GM12878 (cell line): ENCODE measurements at regions not wholly inside any gene's neighbourhood (a gene's known extent, or its start where the extent isn't known, plus 50 kb on each side); places are given as distances from the start of the nearest gene placed in this dataset.

Experiments
- ATAC-seq: fragments of 200-7000 bp; cut with Tn5 transposase; 3 replicates; pipeline ENCODE4 v1.9.1; 2020; ENCODE audit warnings: mild to moderate bottlenecking, moderate library complexity
- BruUV-seq: library from RNA; stranded (reverse); fragments of 400-500 nt; replicated peaks from 2 replicates; lab custom pipeline; 2021; lab: Mats Ljungman, UMichigan
- CTCF ChIA-PET: fragments of 300-600 bp; sonication (Branson Sonifier 250); formaldehyde crosslinking; extraction: SDS; loops from one replicate; lab custom pipeline; 2021; ENCODE audit warnings: inconsistent platforms; lab: Yijun Ruan, JAX
- POLR2A ChIA-PET: fragments of 350-600 bp; formaldehyde crosslinking; extraction: SDS; loops from one replicate; lab custom pipeline; 2021; ENCODE audit warnings: inconsistent platforms; lab: Charles Lee
- RAD21 ChIA-PET: fragments of 300-600 bp; sonication (Branson Sonifier 250); formaldehyde crosslinking; loops from one replicate; lab custom pipeline; 2023; ENCODE audit warnings: antibody characterized with exemption; ENCODE audit not compliant: unreplicated experiment; lab: Charles Lee
- SMC1A ChIA-PET: fragments of 300-600 bp; sonication (Branson Sonifier 250); formaldehyde crosslinking; loops from one replicate; lab custom pipeline; 2023; ENCODE audit not compliant: unreplicated experiment, uncharacterized antibody; lab: Charles Lee
- DNase-seq: peaks from one replicate; pipeline ENCODE4 v3.0.0-alpha.2; 2011; ENCODE audit warnings: low read depth, low spot score
- FAIRE-seq: peaks from 3 replicates; lab custom pipeline; 2011; peaks lifted over from hg19 to GRCh38; lab: Jason Lieb, UNC
- H2AFZ ChIP-seq: 2 replicates; pipeline ENCODE4 v1.6.0; 2011; ENCODE audit warnings: low read depth, low read length, control low read depth; ENCODE audit not compliant: control insufficient read depth
- H3K27ac ChIP-seq: 2 replicates; pipeline ENCODE4 v1.5.1; 2011; ENCODE audit warnings: control low read depth; ENCODE audit not compliant: control insufficient read depth, insufficient read depth
- H3K27me3 ChIP-seq, 2 experiments: replicated peaks in 1 of 2; 2 replicates each; pipeline versions ENCODE4 v1.6.0 to v1.6.1; 2011; ENCODE audit warnings: low read length in 1 of 2; ENCODE audit not compliant: control insufficient read depth in 2 of 2, insufficient read depth in 2 of 2
- H3K36me3 ChIP-seq, 2 experiments: 2 replicates each; pipeline ENCODE4 v1.5.1; 2011; ENCODE audit warnings: low read length in 1 of 2; ENCODE audit not compliant: control insufficient read depth in 2 of 2, insufficient read depth in 2 of 2
- H3K4me1 ChIP-seq: 2 replicates; pipeline ENCODE4 v1.6.1; 2011; ENCODE audit warnings: mild to moderate bottlenecking, low read length, moderate library complexity, mixed read lengths; ENCODE audit not compliant: control insufficient read depth, insufficient read depth
- H3K4me2 ChIP-seq: 2 replicates; pipeline ENCODE4 v1.6.0; 2011; ENCODE audit warnings: control low read depth; ENCODE audit not compliant: control insufficient read depth, insufficient read depth
- H3K4me3 ChIP-seq: fragments of 200-600 bp; sonication (generic); 2 replicates; pipeline ENCODE4 v1.5.1; 2016
- H3K79me2 ChIP-seq: 2 replicates; pipeline ENCODE4 v1.6.0; 2011; ENCODE audit warnings: low read length; ENCODE audit not compliant: control insufficient read depth, insufficient read depth
- H3K9ac ChIP-seq: 2 replicates; pipeline ENCODE4 v1.8.0; 2011; ENCODE audit warnings: low read length, control low read depth, mixed read lengths; ENCODE audit not compliant: control insufficient read depth, insufficient read depth
- H3K9me3 ChIP-seq: replicated peaks from 3 replicates; pipeline ENCODE4 v1.5.1; 2011; ENCODE audit warnings: mild to moderate bottlenecking, low read length; ENCODE audit not compliant: control insufficient read depth, insufficient read depth
- H4K20me1 ChIP-seq: 2 replicates; pipeline ENCODE4 v1.6.0; 2011; ENCODE audit not compliant: control insufficient read depth, insufficient read depth
- CHD1 ChIP-seq: IDR thresholded peaks from 2 replicates; pipeline ENCODE4 v1.6.1; 2012; ENCODE audit warnings: low read depth, low read length, improper control_type of control experiment
- EZH2 ChIP-seq: IDR thresholded peaks from 2 replicates; pipeline ENCODE4 v1.6.1; 2012; ENCODE audit warnings: low read depth, mild to moderate bottlenecking, control low read depth, inconsistent platforms, low read length, borderline replicate concordance; ENCODE audit not compliant: control insufficient read depth
- HCFC1 ChIP-seq: fragments of 150-350 bp; IDR thresholded peaks from 2 replicates; pipeline ENCODE4 v1.6.1; 2014; ENCODE audit warnings: low read length
- MXI1 ChIP-seq: fragments of 150-350 bp; IDR thresholded peaks from 2 replicates; pipeline ENCODE4 v1.6.1; 2011; ENCODE audit warnings: low read depth, mild to moderate bottlenecking, inconsistent platforms, low read length, improper control_type of control experiment
- NKRF ChIP-seq: fragments of 450-650 bp; conservative IDR thresholded peaks from 2 replicates; pipeline ENCODE4 v1.6.1; 2017; ENCODE audit warnings: mild to moderate bottlenecking, moderate library complexity
- PAX8 ChIP-seq: fragments of 450-650 bp; IDR thresholded peaks from 2 replicates; pipeline ENCODE4 v1.6.1; 2017; ENCODE audit warnings: mild to moderate bottlenecking, moderate library complexity
- RAD51 ChIP-seq: fragments of 450-650 bp; IDR thresholded peaks from 2 replicates; pipeline ENCODE4 v1.6.1; 2016; ENCODE audit warnings: moderate library complexity, mild to moderate bottlenecking, inconsistent platforms
- RELB ChIP-seq: fragments of 450-650 bp; IDR thresholded peaks from 2 replicates; pipeline ENCODE4 v1.6.1; 2017; ENCODE audit warnings: low read depth, mild to moderate bottlenecking, moderate library complexity
- REST ChIP-seq: IDR thresholded peaks from 2 replicates; pipeline ENCODE4 v1.6.1; 2012; ENCODE audit warnings: mild to moderate bottlenecking, low read depth, low read length
- TCF3 ChIP-seq: IDR thresholded peaks from 2 replicates; pipeline ENCODE4 v1.6.1; 2012; ENCODE audit warnings: low read depth, mild to moderate bottlenecking, low read length, borderline replicate concordance; ENCODE audit not compliant: insufficient read depth
- WGBS: methylation state at CpG from one replicate; pipeline ENCODE4 v1.1.6; 2016; ENCODE audit warnings: low lambda C conversion rate; ENCODE audit not compliant: insufficient replicate concordance, insufficient coverage; ENCODE audit errors: missing lambda C conversion rate; 5-methylcytosine and 5-hydroxymethylcytosine counted together
- in situ Hi-C: fragments of 300-500 bp; cut with MboI; formaldehyde crosslinking; loops from 9 replicates; pipeline ENCODE4 v1.14.3; 2018; ENCODE audit warnings: mixed read lengths
- intact Hi-C: fragments of 100-400 bp; cut with micrococcal nuclease; formaldehyde crosslinking; loops from one replicate; pipeline ENCODE4 v1.14.2; 2022; ENCODE audit not compliant: unreplicated experiment

- SMC1A ChIA-PET: no interaction called here
- no peaks in the 10 kb centered on the region for H3K36me3 ChIP-seq
- no peaks in the 10 kb centered on the region for H3K4me1 ChIP-seq
- no peak overlapping the region for H3K9ac ChIP-seq
- H4K20me1 ChIP-seq: no peaks in the 10 kb centered on the region
- RAD21 ChIA-PET: no interaction called here
- CTCF ChIA-PET: no interaction called here
- no peak overlapping the region for H3K4me2 ChIP-seq
- no peak for FAIRE-seq
- no peak overlapping the region for H2AFZ ChIP-seq
- no peak overlapping the region for H3K4me3 ChIP-seq
- no peak for ATAC-seq
- no peak overlapping the region for H3K27ac ChIP-seq
- no peak for DNase-seq
- in situ Hi-C loops (no loop called here), intact Hi-C loops (no loop called here)
- H3K79me2 ChIP-seq: no peaks in the 10 kb centered on the region
- no peaks in the 10 kb centered on the region for H3K9me3 ChIP-seq
- POLR2A ChIA-PET: no interaction called here
- WGBS: 36% methylated on average over 5 of the region's 5 CpGs
- no peaks in the 10 kb centered on the region for H3K27me3 ChIP-seq
- no TSS peak for BruUV-seq
- TF ChIP-seq CHD1: no peak
- no peak for TF ChIP-seq TCF3
- no peak for TF ChIP-seq PAX8
- no peak for TF ChIP-seq NKRF
Observed at GRCh38 chr3:70873686-70874085, 561.2 kb upstream of the MDFIC2 start.

- H3K4me1 ChIP-seq: no peaks in the 10 kb centered on the region
- H3K9me3 ChIP-seq: no peaks in the 10 kb centered on the region
- intact Hi-C loops: no loop called here
- DNase-seq (no peak), FAIRE-seq (no peak), ATAC-seq (no peak)
- no peak overlapping the region for H3K9ac ChIP-seq
- no peak overlapping the region for H2AFZ ChIP-seq
- ChIA-PET SMC1A (no interaction called here), CTCF (no interaction called here), POLR2A (no interaction called here), RAD21 (no interaction called here)
- no peaks in the 10 kb centered on the region for H4K20me1 ChIP-seq
- H3K36me3 ChIP-seq: no peaks in the 10 kb centered on the region
- no peak overlapping the region for H3K4me2 ChIP-seq
- no peak overlapping the region for H3K27ac ChIP-seq
- in situ Hi-C loops: no loop called here
- no peaks in the 10 kb centered on the region for H3K27me3 ChIP-seq
- WGBS: 2% methylated on average over 4 of the region's 4 CpGs
- no peak overlapping the region for H3K4me3 ChIP-seq
- H3K79me2 ChIP-seq: no peaks in the 10 kb centered on the region
- BruUV-seq: no TSS peak
- TF ChIP-seq EZH2 (no peak), HCFC1 (no peak), RELB (no peak), REST (no peak), MXI1 (no peak), RAD51 (no peak)
Observed at GRCh38 chr3:70871909-70872656, 559.6 kb upstream of the MDFIC2 start.
